SIG-M5 (cell line): ENCODE measurements at regions not wholly inside any gene's neighbourhood (a gene's known extent, or its start where the extent isn't known, plus 50 kb on each side); places are given as distances from the start of the nearest gene placed in this dataset.

Source experiments
- DNase-seq: peaks from one replicate; lab custom pipeline; 2025; lab: John Stamatoyannopoulos, UW

DNA sequence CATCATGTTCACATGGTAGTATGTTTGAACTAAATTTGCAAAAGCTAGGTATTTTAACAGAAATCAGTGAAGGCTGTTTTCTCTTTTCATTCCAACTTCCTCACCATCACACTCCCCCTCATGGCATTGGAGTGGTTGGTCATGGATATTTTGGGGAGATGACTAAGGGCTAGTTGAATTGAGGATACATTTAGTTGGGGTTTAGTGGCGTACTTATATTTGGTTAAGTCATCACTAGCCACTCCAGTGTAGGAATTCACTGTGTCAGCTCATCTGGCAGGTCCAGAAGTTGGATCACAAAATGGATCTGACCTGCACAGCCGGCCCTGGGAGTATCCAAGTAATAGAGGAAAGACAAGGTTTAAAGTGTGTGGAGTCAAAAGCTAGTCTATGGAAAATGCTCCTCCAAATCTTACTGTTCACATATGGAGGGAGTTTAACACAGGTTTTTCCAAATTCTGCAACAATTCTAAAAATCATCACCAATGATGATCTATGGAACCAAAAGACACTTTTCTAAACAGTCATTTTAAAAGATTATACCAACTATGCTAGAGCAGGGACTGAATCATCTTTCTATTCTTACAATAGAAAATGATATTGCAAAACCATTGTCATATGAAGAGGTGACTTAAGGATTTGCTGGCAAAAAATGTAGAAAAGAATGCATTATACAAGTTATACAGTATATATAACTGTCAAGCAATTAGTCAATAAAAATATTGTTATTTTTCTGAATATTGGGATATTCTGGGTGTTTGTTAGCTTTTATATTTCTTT, 247.8 kb upstream of the PEX5L start:
- DNase-seq: no peak

DNA sequence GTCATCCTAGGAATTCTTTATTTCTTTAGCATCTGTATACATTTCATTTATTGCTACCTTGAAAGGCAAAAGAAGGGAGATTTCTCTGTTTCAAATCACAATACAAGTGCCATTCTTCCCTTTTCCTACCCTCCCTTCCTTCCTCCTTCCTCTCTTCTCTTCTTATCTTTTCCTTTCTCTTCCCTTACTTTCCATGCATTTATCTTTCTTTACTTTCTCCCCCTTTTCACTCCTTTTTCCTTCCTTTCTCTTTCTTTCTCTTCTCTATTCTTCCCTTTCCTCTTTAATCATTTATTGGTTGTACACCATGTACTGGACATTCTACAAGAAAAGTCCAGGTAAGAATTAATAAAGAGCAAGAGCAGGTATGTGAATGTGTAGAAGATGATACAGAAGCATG, 251.0 kb upstream of the PEX5L start:
- DNase-seq: no peak

DNA sequence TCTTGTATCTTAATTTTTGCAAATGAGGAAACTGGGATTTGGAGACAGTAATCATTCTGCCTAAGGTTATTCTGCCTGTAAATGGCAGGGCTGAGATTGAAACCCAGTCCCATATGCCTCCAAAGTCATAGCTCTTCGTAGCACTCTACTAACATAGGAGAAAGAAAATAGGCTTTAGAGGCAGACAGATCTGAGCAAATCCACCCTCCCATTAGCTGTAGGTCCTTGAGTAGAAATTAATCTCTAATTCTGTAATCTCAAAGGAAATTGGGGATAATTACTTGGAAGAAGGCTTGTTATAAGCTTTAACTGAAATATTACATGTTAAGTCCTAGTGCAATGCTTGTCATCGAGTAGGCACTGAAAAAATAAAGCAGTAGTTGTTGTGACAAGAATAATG, 252.1 kb upstream of the PEX5L start:
- DNase-seq: no peak

DNA sequence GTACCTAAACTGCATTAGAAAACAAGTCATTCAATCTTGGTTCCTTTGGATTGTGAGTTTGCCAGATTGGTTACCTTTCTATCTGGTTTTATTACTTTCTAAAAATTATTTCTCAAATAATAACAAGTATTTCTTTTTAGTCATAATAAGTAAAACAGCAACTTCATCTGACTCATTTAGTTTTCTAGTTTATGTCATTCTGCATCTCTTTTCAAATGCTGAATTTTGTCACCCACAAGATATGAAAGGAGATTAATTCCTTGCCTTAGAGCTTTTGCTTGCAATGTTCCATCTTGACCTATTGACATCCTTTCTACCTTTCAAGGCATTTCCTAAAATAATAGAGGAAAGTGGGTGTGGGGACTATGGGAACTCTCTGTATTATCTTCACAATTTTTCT, 253.6 kb upstream of the PEX5L start:
- no peak for DNase-seq

DNA sequence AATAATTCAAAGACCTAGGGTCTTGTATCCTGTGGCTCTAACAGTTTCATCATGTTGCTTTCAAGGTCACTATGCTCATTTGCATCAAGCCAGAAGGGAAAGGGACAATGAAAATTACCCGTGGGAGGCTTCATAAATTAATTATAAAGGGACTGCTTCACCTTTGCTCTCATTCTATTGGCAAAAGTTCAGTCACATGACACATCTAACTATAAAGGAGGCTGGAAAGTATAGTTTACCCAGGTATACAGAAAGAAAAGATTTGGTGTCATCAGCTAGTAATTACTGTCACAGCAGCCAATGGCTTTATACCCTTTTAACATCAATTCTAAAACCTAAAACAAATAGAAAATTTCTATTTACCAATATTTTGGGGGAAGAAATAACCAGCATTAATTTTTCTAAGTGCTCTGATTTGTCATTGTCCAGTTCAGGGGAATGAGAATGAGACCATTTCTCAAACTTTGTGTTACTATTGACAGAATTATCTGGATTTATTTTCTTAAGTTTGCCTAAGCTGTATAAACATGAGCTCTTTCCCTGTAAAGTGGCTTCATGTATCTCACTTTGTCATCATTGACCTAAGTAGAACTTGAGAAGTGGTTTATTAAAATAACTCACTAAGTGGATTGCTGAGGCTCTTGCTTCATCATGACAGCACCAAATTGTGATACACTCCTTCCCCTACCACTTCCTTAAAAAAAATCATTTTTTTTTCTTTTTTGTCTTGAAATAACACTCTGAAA, 257.7 kb upstream of the PEX5L start:
- DNase-seq: no peak

DNA sequence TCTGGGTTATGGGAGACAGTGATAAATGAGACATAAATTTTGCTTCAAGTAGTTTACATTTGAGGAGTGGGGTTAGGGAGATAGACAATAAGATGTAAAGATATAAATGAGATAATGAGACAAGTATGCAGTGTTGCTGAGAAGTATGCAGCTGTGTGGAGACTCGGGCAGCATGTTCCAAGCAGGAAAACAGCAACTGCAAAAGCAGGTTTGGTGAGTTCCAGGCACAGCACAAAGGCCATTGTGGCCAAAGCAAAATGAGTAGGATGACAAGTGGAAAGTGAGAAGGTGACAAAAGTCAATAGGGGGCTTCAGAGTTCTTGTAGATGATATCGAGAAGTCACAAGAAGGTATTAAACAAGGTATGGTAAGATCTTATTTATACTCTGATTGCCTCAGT, 259.1 kb upstream of the PEX5L start:
- no peak for DNase-seq

DNA sequence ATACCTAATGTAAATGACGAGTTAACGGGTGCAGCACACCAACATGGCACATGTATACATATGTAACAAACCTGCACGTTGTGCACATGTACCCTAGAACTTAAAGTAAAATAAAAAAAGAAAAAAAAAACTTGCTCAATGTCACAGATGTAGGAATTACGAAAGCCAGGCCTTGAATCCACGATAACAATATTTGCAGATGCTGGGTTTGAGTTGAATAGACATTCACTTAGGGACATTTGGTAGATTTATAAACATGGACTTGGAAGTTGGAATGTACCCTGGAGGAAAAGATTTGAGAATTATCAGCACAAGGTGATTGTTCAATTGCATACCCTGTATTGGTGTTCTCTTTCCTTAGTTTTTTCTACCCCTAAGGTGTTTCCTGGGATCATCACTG, 260.2 kb upstream of the PEX5L start:
- DNase-seq: no peak

DNA sequence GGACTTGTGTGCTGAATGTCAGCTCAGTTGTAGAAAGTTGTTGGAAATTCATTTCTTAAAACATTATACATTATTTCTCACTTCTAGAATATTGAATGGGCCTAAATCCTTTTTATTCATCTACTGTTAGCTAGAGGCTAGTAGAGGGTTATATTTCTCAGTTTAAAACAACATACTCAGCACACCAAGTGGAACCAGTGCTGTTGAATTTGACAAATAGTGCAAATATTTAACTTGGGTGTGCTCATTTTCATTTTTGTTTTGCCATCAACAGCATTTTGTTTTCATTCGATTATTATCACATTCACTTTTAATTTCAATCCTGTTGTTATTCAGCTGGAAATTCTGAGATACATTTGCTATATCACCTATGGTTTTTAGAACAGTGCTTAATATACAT, 269.4 kb upstream of the PEX5L start:
- no peak for DNase-seq

DNA sequence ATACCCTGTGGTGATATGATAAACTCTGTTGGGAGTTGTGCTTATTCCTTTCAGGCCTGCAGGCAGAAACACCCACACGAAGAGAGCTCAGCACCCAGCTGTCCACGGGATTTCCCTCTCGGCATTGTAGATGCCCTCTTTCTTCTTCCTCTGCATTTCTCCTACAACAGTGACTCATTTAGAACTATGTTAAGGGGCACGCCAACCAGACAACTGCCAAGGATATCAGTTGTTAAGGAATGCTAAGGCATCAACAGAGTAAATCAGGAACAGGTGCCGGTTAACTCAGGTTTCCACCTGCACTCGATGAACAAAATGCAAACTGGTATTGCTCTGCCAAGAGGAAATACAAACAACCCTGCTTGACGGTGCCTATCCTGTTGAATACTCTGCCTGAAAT, 270.0 kb upstream of the PEX5L start:
- no peak for DNase-seq

DNA sequence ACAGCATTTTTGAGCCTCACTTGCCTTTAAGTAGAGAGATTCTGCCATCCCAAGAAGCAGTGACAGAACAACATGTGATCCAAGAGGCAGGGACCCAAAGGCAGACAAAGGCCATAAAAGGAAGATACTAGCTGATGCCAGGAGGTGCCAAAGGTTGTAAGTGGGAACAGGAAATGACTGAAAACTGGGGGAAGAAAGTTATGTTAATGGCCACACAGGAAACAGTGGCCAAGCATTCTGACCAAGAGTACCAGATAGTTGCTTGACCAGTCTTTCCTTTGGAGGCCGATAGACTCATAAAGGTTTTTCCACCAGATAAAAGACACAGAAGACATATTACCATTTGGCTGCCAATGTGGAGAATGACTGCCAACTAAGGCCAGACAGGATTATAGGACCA, 274.5 kb upstream of the PEX5L start:
- no peak for DNase-seq

DNA sequence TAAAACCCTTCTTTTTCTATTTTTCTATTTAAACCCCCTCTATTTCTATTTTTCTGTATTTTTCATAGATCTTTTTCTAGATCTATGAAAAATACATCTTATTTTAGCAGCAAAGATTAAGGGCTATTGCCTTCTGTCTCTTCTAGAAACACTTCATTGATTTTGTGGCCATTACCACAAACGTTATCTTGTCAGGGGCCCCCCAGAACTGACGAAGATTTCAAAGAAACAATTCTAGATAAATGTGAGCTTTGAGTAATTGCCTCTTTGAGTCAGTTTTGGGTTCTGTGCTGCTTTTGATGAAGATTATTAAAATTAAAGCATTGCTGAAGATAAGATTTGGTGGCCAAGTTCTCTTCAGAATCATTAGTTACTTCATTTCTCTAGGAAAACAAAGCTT, 279.6 kb upstream of the PEX5L start:
- no peak for DNase-seq

DNA sequence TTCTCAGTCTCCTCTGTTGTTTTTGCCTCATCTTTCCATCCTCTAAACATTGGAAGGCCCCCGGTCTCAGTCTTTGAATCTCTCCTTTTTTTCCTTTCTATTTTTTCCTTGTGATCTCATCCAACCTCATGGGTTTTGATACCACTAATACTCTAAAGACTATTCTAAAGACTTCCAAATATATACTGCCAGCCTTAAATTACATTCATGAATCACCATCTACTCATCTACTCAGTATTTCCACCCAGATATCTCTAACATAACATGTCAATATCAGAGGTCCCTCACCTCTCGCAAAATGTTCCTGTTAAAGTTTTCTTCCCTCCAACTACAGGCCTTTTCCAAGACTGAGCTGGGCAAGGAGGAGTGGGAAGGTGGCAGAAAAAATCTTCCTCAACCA, 282.5 kb upstream of the TTC14 start:
- DNase-seq: no peak

DNA sequence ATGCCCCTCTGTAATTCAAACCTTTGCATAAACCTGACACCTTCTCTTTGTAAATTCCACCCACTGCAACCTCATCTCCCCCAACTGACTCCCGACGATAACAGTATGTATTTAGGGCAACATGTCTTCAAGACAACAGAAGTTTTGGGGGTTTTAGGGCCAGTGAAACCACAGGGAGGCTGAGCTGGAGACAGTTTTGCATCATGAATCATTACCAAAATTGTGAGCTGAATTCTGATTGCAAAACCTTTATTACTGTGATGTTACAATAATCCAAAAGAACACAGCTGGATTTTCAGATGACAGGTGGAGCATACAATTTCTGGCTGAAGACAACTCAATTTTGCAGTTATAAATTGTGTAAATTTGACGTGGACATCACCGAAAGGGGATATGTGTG, 281.3 kb upstream of the TTC14 start:
- no peak for DNase-seq

DNA sequence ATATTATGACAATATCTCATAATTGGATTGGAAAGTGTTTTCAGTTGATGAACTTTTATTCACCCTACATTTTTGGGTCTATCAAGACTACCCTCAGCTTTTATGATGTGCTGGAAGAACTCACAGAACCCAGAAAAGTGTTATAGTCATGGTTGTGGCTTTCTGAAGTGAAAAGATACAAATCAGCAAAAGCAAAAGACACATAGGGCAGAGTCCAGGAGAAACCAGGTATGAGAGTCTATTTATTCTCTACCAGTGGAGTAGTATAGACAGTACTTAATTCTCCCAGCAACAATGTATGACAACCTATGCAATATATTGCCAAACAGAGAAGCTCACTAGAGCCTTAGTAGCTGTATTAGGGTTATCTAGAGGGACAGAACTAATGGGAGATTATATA, 280.4 kb upstream of the TTC14 start:
- no peak for DNase-seq

DNA sequence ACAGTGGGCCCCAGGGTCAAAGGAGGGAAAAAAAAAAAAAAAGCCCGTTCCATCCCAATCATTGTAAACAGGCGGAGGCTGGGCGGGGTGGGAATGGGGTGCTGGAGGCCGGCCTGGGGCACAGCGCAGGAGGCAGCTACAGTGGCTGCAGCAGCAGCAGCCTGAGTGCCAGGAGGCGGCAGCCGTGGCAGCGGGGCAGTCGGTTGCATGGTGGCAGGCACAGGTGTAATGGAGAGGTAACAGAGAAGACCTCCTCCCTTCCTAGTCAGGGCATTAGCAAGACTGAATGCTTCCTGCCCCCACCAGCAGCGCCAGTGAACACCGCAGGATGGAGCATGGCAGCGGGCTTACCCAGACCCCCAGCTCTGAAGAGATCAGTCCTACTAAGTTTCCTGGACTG, 279.1 kb upstream of the TTC14 start:
- DNase-seq: no peak

DNA sequence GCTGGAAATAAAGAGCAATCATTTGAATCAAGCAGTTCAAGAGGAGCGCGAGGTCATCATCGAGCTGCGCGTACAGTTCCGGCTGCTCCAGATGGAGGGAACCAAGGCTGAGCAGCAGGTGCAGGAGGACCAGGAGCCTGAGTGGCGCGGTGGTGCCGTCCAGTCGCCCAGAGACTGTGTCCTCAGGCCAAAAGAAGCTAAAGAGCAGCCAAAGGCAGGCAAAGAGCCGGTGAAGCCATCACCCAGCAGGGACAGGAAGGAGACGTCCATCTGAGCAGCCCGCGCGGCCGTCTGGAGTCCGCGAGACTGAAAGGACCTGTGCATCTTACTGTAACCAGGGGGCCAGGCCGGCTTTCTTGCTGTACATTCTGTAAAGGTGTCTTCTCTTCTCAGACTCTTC, 277.2 kb upstream of the TTC14 start:
- no peak for DNase-seq

DNA sequence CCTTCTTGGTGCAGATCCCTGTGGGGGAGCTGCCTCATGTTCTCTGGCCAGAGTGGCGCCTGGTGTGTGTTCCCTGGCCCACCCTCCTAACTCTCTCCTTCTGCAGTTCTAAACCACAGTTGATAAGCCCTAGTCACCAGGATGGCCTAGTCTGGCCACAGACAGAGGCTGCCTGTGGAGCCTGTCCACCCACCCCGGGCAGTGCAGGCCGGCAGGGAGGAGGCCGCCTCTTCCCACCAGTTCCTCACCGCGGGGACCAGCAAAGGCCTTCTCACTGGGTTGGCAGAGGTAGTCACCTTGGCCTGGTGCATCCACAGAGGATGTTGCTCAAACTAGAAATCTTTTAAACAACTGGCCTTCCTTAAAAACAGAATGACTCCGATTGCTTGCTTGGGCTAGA, 276.4 kb upstream of the TTC14 start:
- no peak for DNase-seq

DNA sequence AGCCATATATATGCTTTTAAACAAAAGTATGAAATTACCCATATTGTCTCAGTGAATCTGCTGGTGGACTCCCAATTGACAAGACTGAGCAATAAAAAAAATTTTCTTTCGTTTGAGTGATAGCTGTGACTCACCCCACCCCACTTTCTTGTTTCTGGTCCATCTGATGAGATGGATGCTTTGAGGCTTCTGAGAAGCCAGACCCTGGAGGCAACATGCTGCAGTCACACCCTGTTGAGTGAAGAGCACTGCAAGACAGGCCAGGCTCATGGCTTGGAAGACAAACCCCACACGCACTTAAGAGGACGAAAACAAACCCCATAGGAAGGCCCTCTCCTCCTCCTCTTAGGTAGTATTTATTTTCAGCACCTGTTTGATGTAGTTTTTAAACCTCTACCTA, 276.0 kb upstream of the TTC14 start:
- DNase-seq: no peak

DNA sequence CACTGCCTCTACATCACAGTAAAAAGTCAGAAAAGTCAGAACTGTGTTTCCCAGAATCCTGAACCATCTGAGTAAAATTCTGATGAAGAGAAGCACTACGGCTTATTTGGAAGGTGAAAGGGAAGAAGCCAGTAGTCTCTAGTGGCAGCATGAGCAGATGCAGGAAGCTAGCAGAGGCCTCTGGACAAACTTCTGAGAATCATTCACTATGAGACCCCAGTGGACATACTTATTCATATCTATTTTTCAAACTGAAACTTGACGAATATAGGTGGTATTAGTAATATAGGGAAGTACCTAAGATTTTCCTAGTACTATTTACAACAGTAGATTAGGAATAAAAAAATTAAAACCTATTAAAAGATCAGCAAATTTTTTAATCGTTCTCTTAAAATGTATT, 272.8 kb upstream of the TTC14 start:
- DNase-seq: no peak

DNA sequence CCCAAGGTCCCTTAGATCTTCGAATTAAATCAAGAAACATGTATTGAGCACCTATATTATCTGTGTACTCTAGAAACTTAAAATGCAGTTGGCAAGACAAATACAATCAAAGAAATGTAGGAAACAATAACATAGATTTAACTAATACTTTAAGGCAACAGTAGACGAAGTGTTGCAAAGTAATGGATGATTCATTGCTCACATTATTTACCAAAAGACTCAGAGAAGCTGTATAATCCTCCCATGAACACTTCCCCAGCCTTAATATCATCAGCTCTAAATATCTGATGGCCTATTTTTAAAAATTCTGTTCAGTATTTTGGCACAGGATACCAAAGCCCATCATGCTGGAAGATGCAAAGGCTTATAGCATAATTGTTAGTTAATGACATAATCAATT, 272.1 kb upstream of the TTC14 start:
- DNase-seq: no peak

DNA sequence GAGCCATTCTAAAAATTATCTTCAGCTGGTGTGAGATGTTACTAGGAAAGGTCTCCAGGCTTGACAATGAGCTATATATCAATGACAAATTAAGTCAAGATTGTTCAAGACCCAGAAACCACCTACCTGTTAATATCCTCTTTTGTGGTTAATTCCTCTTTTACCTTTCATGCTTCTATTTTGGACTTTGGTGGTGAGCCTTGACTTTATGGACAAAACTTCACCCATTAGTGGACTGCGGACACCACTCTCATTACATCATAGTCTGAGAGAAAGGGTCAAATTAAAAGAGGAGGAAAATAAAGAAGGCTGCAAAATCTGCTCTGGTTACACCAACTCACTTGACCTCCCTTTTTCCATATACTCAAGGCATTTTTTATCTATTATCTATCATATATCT, 271.5 kb upstream of the TTC14 start:
- DNase-seq: no peak

DNA sequence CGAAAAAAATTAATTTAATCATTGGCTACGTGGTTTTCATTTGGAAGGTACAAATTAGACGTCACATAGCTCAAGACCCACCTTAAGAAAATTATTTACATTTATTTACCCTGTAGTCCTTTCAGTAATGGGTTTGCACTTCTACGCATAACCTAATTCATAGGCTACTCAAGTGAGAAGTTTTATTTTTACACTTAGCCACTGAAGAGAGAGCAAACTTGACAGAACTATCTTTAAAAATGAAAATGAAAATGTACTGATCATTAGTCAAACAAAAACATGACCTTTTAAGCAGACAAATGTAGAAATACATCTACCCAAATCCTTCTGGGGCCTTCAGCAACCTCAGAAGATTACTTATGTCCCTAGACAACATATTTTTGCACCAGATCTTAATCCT, 269.4 kb upstream of the TTC14 start:
- no peak for DNase-seq

DNA sequence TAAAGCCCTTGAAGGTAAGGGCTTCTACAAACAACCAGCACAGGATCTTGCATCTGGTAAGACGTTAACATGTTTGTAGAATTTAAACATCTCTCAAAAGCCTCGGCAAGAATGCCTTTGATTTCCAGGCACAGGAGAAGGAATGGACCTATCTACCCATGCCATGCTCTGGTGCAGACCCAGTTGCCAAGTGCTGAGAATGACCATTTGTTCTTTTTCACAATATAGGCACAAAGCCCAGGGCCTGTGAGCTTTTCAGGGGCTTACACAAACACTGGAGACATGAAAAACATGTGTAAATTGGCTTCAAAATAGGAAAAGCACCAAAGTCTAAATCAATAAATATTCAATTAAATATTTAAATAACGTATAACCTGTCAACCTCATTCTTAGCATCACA, 266.9 kb upstream of the TTC14 start:
- DNase-seq: no peak

DNA sequence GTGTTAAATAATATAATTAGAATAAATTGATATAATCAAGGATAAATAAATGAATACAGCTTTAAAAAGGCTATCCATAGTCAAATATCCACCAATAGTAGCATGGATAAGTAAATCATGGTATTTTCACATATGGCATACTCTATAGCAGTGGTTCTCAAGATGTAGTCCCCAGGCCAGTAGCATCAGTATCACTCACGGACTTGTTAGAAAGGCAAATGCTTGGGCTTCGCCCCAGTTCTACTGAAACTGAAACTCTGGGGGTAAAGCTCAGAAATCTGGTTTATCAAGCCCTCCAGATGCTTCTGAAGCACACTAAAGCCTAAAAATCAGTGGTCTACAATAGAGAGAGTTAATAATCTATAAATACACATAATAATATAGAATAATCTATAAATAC, 261.6 kb upstream of the TTC14 start:
- DNase-seq: no peak
